Liver (tissue), 3 donors: ENCODE measurements at regions not wholly inside any gene's neighbourhood (a gene's known extent, or its start where the extent isn't known, plus 50 kb on each side); places are given as distances from the start of the nearest gene placed in this dataset.

Experiments used
- EGR1 ChIP-seq, 2 donors: IDR thresholded peaks; 2 replicates each; pipeline ENCODE4 v1.6.1; 2016 to 2018; ENCODE audit warnings: antibody characterized with exemption in 2 of 2, low read depth in 2 of 2
- GABPA ChIP-seq, 2 donors: IDR thresholded peaks in 1 of 2; conservative IDR thresholded peaks in 1 of 2; 2 replicates each; pipeline ENCODE4 v1.6.1; 2016; ENCODE audit warnings: antibody characterized with exemption in 2 of 2, mild to moderate bottlenecking in 1 of 2, moderate library complexity in 1 of 2
- JUND ChIP-seq, 2 donors: IDR thresholded peaks; 2 replicates each; pipeline ENCODE4 v1.6.1; 2016; ENCODE audit warnings: antibody characterized with exemption in 2 of 2
- RAD21 ChIP-seq, 2 donors: IDR thresholded peaks; 2 replicates each; pipeline ENCODE4 v1.6.1; 2016; ENCODE audit warnings: antibody characterized with exemption in 2 of 2, mild to moderate bottlenecking in 2 of 2
- RXRA ChIP-seq, 2 donors: IDR thresholded peaks; 2 replicates each; pipeline ENCODE4 v1.6.1; 2017 to 2018; ENCODE audit warnings: antibody characterized with exemption in 2 of 2, mild to moderate bottlenecking in 1 of 2
- TAF1 ChIP-seq: conservative IDR thresholded peaks from 2 replicates; pipeline ENCODE4 v1.6.1; 2016; ENCODE audit warnings: antibody characterized with exemption, mild to moderate bottlenecking
- TF ChIP-seq, protein P1 (sequence below): fragments of 150-350 bp; IDR thresholded peaks from 2 replicates; pipeline ENCODE4 v1.5.1; 2017; ENCODE audit warnings: improper control_type of control experiment, low read depth, low read length; ENCODE audit not compliant: missing input control
- TF ChIP-seq, protein P2 (sequence below): IDR thresholded peaks from 2 replicates; pipeline ENCODE4 v1.6.1; 2016; ENCODE audit warnings: antibody characterized with exemption
- TF ChIP-seq, protein P3 (sequence below): IDR thresholded peaks from 2 replicates; pipeline ENCODE4 v1.6.1; 2016; ENCODE audit warnings: antibody characterized with exemption
- TF ChIP-seq, protein P4 (sequence below): IDR thresholded peaks from 2 replicates; pipeline ENCODE4 v1.6.1; 2016; ENCODE audit warnings: antibody characterized with exemption, mild to moderate bottlenecking
- donor health status: healthy.
- donor health status: healthy.

DNA sequence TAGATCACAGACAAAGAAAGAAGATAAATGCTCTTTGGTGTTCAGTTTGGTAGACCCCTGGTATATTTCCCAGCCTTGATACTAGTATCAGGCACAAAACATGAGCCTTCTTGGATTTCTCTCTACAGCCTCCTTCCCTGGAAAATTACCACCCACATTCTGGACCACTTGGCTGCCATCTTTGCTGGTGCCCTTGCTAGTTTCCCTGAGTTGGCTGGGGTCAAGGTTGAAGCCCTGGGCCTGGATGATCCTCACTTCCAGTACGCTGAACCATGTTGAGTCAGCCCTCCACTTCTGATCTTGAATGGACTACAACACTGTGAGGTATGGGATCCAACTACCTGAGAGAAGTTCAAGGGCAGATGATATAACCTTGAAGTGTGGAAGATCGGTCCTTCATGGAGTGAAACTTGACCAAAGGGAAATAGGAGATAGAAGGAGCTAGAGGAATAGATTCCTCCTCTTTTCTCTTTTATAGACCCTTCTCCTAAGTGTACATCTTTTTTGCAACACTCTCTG is 501.4 kb downstream of the TMEM114 start:
- TF ChIP-seq, protein P1, sequence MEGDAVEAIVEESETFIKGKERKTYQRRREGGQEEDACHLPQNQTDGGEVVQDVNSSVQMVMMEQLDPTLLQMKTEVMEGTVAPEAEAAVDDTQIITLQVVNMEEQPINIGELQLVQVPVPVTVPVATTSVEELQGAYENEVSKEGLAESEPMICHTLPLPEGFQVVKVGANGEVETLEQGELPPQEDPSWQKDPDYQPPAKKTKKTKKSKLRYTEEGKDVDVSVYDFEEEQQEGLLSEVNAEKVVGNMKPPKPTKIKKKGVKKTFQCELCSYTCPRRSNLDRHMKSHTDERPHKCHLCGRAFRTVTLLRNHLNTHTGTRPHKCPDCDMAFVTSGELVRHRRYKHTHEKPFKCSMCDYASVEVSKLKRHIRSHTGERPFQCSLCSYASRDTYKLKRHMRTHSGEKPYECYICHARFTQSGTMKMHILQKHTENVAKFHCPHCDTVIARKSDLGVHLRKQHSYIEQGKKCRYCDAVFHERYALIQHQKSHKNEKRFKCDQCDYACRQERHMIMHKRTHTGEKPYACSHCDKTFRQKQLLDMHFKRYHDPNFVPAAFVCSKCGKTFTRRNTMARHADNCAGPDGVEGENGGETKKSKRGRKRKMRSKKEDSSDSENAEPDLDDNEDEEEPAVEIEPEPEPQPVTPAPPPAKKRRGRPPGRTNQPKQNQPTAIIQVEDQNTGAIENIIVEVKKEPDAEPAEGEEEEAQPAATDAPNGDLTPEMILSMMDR: no peak
- TF ChIP-seq JUND (IDR thresholded peaks at IDR 0.05): no peak
- TF ChIP-seq, protein P2, sequence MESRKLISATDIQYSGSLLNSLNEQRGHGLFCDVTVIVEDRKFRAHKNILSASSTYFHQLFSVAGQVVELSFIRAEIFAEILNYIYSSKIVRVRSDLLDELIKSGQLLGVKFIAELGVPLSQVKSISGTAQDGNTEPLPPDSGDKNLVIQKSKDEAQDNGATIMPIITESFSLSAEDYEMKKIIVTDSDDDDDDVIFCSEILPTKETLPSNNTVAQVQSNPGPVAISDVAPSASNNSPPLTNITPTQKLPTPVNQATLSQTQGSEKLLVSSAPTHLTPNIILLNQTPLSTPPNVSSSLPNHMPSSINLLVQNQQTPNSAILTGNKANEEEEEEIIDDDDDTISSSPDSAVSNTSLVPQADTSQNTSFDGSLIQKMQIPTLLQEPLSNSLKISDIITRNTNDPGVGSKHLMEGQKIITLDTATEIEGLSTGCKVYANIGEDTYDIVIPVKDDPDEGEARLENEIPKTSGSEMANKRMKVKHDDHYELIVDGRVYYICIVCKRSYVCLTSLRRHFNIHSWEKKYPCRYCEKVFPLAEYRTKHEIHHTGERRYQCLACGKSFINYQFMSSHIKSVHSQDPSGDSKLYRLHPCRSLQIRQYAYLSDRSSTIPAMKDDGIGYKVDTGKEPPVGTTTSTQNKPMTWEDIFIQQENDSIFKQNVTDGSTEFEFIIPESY: no peak
- no peak for TF ChIP-seq TAF1
- no peak for TF ChIP-seq EGR1 (IDR thresholded peaks at IDR 0.05; ENCODE audit: low read depth in 2 of 2)
- TF ChIP-seq RAD21 (IDR thresholded peaks at IDR 0.05): no peak
- TF ChIP-seq GABPA (IDR thresholded peaks at IDR 0.05 in 1 of 2, conservative IDR thresholded peaks at IDR 0.05 in 1 of 2): no peak
- TF ChIP-seq, protein P3, sequence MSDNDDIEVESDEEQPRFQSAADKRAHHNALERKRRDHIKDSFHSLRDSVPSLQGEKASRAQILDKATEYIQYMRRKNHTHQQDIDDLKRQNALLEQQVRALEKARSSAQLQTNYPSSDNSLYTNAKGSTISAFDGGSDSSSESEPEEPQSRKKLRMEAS: no peak
- no peak for TF ChIP-seq RXRA (IDR thresholded peaks at IDR 0.05)
- TF ChIP-seq, protein P4, sequence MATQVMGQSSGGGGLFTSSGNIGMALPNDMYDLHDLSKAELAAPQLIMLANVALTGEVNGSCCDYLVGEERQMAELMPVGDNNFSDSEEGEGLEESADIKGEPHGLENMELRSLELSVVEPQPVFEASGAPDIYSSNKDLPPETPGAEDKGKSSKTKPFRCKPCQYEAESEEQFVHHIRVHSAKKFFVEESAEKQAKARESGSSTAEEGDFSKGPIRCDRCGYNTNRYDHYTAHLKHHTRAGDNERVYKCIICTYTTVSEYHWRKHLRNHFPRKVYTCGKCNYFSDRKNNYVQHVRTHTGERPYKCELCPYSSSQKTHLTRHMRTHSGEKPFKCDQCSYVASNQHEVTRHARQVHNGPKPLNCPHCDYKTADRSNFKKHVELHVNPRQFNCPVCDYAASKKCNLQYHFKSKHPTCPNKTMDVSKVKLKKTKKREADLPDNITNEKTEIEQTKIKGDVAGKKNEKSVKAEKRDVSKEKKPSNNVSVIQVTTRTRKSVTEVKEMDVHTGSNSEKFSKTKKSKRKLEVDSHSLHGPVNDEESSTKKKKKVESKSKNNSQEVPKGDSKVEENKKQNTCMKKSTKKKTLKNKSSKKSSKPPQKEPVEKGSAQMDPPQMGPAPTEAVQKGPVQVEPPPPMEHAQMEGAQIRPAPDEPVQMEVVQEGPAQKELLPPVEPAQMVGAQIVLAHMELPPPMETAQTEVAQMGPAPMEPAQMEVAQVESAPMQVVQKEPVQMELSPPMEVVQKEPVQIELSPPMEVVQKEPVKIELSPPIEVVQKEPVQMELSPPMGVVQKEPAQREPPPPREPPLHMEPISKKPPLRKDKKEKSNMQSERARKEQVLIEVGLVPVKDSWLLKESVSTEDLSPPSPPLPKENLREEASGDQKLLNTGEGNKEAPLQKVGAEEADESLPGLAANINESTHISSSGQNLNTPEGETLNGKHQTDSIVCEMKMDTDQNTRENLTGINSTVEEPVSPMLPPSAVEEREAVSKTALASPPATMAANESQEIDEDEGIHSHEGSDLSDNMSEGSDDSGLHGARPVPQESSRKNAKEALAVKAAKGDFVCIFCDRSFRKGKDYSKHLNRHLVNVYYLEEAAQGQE: no peak
